ENCODE measurements at regions not wholly inside any gene's neighbourhood (a gene's known extent, or its start where the extent isn't known, plus 50 kb on each side); places are given as distances from the start of the nearest gene placed in this dataset.

- no peak for DNase-seq (ENCODE audit: low spot score)
These were observed 92.8 kb upstream of the CACNA1E start for GRCh38 chr1:181390410-181391077.

DNA sequence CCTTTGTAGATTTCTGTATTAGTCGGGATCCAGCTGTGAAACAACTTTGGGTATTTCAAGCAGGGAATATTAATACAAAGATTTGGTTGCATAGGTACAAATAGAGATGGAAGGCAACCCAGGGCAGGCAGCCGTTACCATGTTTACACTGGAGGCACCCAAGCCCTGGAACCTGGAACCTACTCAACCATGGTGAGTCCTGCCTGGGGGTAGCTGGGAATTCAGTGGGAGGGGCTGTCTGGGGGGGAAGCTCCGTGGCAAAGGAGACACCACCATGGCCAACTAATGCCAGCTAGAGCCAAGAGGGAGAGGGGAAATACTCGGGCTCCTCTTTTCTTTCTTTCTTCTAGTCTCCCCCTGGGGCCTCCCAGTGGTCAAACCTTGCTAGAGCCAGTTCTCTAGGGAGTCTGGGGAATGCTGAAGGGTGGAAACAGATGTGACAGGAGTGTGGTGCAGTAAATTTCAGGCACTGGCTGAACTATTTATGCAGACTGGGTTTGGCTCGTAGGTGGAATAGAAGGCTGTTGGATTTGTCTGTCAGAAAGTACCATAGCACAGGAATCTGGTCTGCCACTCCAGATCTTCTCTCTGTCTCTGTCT is 91.9 kb upstream of the CACNA1E start:
- DNase-seq (ENCODE audit: low spot score) = no peak

GRCh38 chr1:181392133-181392532 is 91.2 kb upstream of the CACNA1E start:
- no peak for DNase-seq (ENCODE audit: low spot score)

DNA sequence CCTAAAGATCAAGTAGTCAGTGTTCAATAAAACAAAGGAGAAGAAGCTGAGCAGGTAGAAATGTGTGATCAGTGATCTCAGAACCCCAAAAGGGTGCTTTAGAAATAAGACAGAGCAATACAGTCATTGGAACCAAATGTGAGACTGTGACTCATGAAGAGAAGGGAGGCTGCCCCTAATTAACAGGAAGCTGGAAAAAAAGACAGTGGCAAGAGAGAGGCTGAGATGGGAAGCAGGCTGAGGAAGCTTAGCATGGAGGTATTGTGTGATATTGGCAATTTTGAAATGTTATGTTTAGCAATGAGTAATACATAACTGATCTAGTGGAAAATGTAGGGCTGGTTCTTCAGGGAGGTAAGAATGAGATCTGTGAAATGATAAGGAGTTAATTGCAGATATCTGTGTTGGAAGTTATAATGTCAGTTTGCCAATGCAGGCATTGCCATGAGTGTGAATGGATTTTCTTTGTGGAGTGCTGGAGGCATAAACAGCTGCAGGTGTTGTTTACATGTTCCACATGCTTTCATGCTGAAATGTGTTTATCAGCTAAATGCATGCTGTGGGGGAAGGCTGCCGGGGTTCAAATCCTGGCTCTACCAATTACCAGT is 90.6 kb upstream of the CACNA1E start:
- no peak for DNase-seq (ENCODE audit: low spot score)

DNA sequence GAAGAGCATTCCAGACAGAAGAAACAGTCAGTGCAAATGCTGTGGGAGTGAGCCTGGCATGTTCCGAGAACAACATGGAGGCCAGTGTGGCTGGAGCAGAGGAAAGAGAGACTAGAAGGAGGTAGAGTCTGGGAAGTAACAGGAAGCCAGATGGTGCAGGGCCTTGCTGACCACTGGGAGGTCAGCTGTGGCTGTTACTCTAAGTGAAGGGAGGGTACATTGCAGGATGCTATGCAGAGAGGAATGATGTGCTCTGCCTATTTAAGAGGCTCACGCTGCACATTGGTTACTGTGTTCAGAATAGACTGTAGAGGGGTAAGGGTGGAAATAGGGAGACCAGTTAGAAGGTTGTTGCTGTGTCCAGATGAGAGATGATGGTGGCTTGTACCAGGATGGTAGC is 88.6 kb upstream of the CACNA1E start:
- no peak for DNase-seq (ENCODE audit: low spot score)

- DNase-seq (ENCODE audit: low spot score) = no peak
These were observed 87.1 kb upstream of the CACNA1E start for GRCh38 chr1:181396171-181396670.

- DNase-seq (ENCODE audit: low spot score) = no peak
These were observed 86.5 kb upstream of the CACNA1E start for GRCh38 chr1:181396811-181397210.

GRCh38 chr1:181397845-181398244 is 85.5 kb upstream of the CACNA1E start:
- no peak for DNase-seq (ENCODE audit: low spot score)

DNA sequence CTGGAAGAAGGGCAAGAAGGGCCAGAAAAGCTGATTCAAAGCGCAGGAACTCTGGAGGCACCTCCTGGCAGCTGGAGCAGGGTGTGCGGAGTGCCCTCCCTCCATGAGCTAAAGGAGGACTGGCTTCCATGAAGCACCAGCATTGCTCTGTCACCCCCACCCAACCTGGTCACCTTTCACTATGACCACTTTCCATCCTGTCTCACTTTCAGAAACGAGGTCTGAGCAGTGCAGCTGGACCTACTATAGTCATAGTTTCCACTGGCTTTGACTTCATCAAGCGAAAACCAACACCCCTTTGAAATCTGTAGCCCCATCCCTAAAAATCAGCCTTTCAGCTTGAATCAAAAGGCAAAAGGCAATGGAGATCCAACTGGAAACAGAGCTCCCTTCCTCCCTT is 84.8 kb upstream of the CACNA1E start:
- no peak for DNase-seq (ENCODE audit: low spot score)

DNA sequence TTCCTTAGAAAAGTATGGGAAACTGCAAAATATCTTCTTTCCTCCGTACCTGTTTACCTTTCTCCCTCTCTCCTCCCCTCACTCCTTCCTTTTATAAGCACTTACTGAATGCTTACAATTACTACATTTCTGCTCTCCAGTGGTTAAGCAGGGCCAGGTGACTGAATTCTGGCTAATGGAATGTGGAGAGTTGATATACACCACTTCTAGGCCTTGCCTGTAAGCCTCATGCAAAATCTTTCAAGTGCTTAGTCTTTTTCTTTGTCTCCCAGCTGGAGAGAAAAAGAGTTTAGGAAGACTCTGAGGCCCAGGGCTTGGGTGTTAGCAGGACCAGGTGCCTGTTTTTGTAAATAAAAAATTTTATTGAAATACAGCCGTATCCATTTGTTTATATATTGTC is 77.7 kb upstream of the CACNA1E start:
- DNase-seq (ENCODE audit: low spot score) = no peak

- DNase-seq (ENCODE audit: low spot score) = no peak
These were observed 76.3 kb upstream of the CACNA1E start for GRCh38 chr1:181406989-181407388.

- no peak for DNase-seq (ENCODE audit: low spot score)
These were observed 73.3 kb upstream of the CACNA1E start for GRCh38 chr1:181409981-181410380.

DNA sequence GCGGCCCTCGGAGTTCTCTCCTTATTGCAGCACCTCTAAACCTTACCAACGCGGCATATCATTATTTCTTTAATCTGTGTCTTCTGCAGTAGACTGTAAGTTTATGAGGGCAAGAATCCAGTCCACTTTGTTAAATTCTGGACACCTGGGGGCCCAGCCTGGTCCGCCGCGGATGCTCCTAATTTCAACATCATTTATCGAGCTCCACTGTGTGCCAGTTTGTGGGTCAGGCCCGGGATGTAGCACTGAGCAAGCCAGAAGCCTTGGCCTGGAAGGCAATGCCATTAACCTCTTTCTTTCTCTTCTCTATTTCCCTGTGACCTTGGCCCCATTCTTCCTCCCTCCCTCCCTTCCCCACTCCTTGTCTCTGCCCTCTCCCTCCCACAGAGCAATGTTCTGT is 70.6 kb upstream of the CACNA1E start:
- DNase-seq (ENCODE audit: low spot score) = no peak

GRCh38 chr1:181413195-181413815 is 70.0 kb upstream of the CACNA1E start:
- no peak for DNase-seq (ENCODE audit: low spot score)

DNA sequence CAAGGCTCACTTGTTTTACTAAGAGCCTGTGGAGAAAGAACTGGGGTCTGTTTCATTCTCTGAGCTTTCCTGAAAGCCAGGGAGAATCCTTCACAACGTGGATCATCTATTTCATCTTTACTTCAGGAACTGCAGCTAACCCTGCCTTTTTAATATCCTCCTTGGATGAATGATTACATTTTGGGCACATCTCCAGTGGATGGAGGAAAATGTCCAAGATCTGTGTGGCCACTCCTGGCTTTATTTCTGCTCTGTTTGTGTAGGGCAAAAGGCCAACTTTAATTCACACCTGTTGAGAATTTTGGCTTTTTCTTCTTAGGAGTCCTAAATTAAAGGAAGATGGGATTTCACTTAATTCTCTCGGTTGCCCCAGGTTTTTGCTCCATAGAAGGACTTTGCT is 69.5 kb upstream of the CACNA1E start:
- no peak for DNase-seq (ENCODE audit: low spot score)

GRCh38 chr1:181416268-181416860 is 67.0 kb upstream of the CACNA1E start:
- no peak for DNase-seq (ENCODE audit: low spot score)

GRCh38 chr1:181417915-181418314 is 65.4 kb upstream of the CACNA1E start:
- DNase-seq (ENCODE audit: low spot score) = no peak

DNA sequence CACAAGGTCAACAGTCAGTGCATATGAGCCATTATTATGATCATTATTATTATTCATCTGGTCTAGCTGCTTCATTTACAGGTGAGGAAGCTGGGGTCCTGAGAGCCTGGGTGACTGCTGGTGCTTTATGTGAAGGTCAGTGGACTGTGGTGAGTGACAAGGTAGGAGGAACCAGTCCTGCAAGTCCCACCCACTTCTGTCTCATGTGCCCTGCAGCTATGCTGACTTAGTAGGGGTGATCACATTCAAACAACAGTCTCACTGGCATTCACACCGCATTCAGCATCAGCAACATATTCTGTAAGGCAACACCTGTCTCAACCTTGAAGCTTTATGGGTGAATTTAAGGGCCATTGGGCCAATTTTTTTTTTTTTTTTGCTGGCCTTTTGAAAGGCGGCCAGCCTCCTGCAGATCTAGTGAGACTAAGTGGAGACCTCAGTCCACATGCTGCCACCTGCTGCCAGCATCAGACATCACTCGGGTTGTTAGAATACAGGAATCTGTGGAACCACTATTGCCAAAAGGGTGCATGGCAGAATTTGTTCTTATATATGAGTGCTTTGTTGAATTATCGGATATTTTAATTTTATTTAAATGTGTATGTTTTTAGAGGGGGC is 59.9 kb upstream of the CACNA1E start:
- peak; percentile 71 for DNase-seq (ENCODE audit: low spot score)

DNA sequence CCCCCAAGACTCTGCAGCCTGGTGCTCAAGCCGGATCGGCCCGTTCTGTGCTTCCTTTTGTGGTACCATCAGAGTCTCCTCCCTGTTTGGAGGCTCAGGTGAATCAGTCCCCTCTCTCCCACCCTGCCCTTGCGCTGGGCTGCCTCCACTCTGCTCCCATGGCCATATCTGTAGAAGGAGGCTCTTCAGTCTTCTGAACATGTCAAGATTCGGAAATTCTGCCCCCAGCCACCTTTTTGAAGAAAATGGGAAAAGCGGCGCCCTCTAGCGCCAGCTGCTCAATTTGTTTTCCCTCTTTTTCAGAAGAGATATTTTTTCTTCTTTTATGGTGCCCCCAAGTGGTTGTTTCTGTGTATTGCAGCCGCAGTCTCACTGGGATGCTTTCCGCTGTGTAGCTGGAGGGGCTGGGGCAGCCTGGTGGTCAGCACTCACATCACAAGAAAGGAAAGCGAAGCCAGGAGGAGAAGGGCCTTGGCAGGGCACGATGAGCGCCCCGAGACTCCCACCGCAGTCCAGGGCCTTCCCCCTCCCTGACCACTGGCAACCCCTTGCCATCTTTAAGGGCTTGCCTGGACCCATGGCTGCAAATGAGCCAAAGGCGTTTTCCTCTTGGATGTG is 58.4 kb upstream of the CACNA1E start:
- peak; percentile 72 for DNase-seq (ENCODE audit: low spot score)

- no peak for DNase-seq (ENCODE audit: low spot score)
These were observed 57.8 kb upstream of the CACNA1E start for GRCh38 chr1:181425566-181425965.

GRCh38 chr1:181429462-181429861 is 53.9 kb upstream of the CACNA1E start:
- no peak for DNase-seq (ENCODE audit: low spot score)
